CD4-positive, alpha-beta memory T cell (primary cell): ENCODE measurements at regions not wholly inside any gene's neighbourhood (a gene's known extent, or its start where the extent isn't known, plus 50 kb on each side); places are given as distances from the start of the nearest gene placed in this dataset.

Source experiments
- CTCF ChIA-PET: fragments of 350-600 bp; sonication (Branson Sonifier 250); formaldehyde crosslinking; loops from one replicate; lab custom pipeline; 2021; ENCODE audit warnings: inconsistent platforms; ENCODE audit not compliant: partially characterized antibody; lab: Charles Lee
- POLR2A ChIA-PET: fragments of 350-600 bp; sonication (Branson Sonifier 250); formaldehyde crosslinking; loops from one replicate; lab custom pipeline; 2021; ENCODE audit not compliant: partially characterized antibody; lab: Charles Lee
- DNase-seq, 5 donors: peaks; one replicate each; pipeline versions ENCODE4 v3.0.0 to v3.0.0-alpha.2; 2020 to 2022; ENCODE audit warnings: mixed read lengths in 1 of 5
- H3K27ac ChIP-seq: one replicate; pipeline ENCODE4 v1.7.0; 2013; ENCODE audit warnings: low read depth, low read length
- H3K27me3 ChIP-seq: 2 replicates; pipeline ENCODE4 v1.7.0; 2013; ENCODE audit warnings: mild to moderate bottlenecking, low read length, moderate library complexity; ENCODE audit not compliant: insufficient read depth
- H3K36me3 ChIP-seq: 2 replicates; pipeline ENCODE4 v1.7.0; 2013; ENCODE audit warnings: mild to moderate bottlenecking, low read length, moderate library complexity; ENCODE audit not compliant: insufficient read depth
- H3K4me1 ChIP-seq: 2 replicates; pipeline ENCODE4 v1.7.0; 2013; ENCODE audit warnings: mild to moderate bottlenecking, low read length, moderate library complexity; ENCODE audit not compliant: insufficient read depth
- H3K4me3 ChIP-seq, 2 donors: one replicate each; pipeline ENCODE4 v1.7.0; 2013; ENCODE audit warnings: low read length in 2 of 2, mild to moderate bottlenecking in 1 of 2
- H3K9me3 ChIP-seq, 2 donors: one replicate each; pipeline ENCODE4 v1.7.0; 2013; ENCODE audit warnings: low read length in 2 of 2, control low read depth in 1 of 2; ENCODE audit not compliant: control insufficient read depth in 1 of 2
- H3K27ac Mint-ChIP-seq, 7 donors: one replicate each; pipeline ENCODE4 v1.8.0; 2020 to 2021; ENCODE audit warnings: mixed read lengths in 7 of 7, mild to moderate bottlenecking in 6 of 7, inconsistent platforms in 3 of 7, moderate library complexity in 3 of 7
- H3K27me3 Mint-ChIP-seq, 2 donors: one replicate each; pipeline ENCODE4 v1.8.0; 2020 to 2021; ENCODE audit warnings: mixed read lengths in 2 of 2
- H3K36me3 Mint-ChIP-seq, 2 donors: one replicate each; pipeline ENCODE4 v1.8.0; 2020 to 2021; ENCODE audit warnings: mixed read lengths in 2 of 2, inconsistent platforms in 1 of 2, mild to moderate bottlenecking in 1 of 2
- H3K4me1 Mint-ChIP-seq, 4 donors: one replicate each; pipeline ENCODE4 v1.8.0; 2020 to 2021; ENCODE audit warnings: mixed read lengths in 4 of 4, mild to moderate bottlenecking in 1 of 4
- H3K4me3 Mint-ChIP-seq, 8 donors: one replicate each; pipeline ENCODE4 v1.8.0; 2020 to 2021; ENCODE audit warnings: mixed read lengths in 8 of 8, mild to moderate bottlenecking in 7 of 8, moderate library complexity in 6 of 8, inconsistent platforms in 3 of 8
- H3K9me3 Mint-ChIP-seq, 8 donors: one replicate each; pipeline ENCODE4 v1.8.0; 2020 to 2021; ENCODE audit warnings: mixed read lengths in 8 of 8, mild to moderate bottlenecking in 5 of 8, inconsistent platforms in 3 of 8, moderate library complexity in 1 of 8
- intact Hi-C: fragments of 100-400 bp; cut with micrococcal nuclease; formaldehyde crosslinking; loops from one replicate; pipeline ENCODE4 v1.15.1; 2023

GRCh38 chr15:36399276-36399675 lies 180.2 kb upstream of the CDIN1 start:
- H3K4me1 ChIP-seq: no peaks in the 10 kb centered on the region
- ChIA-PET CTCF (no interaction called here), POLR2A (no interaction called here)
- H3K27ac ChIP-seq: no peak overlapping the region
- Mint-ChIP-seq H3K27me3 (no peaks in the 10 kb centered on the region), H3K27ac (no peak overlapping the region), H3K36me3 (no peaks in the 10 kb centered on the region), H3K4me3 (no peak overlapping the region), H3K9me3 (peaks cover 0 to 3% (median 0%) of the 10 kb centered on the region in 8 donors), H3K4me1 (no peaks in the 10 kb centered on the region)
- intact Hi-C loops: no loop called here
- no peaks in the 10 kb centered on the region for H3K27me3 ChIP-seq
- H3K36me3 ChIP-seq: no peaks in the 10 kb centered on the region
- H3K9me3 ChIP-seq: no peaks in the 10 kb centered on the region
- no peak overlapping the region for H3K4me3 ChIP-seq
- no peak for DNase-seq

- Mint-ChIP-seq H3K27me3 (no peaks in the 10 kb centered on the region), H3K9me3 (no peaks in the 10 kb centered on the region), H3K27ac (no peak overlapping the region), H3K4me3 (no peak overlapping the region), H3K36me3 (no peaks in the 10 kb centered on the region), H3K4me1 (no peaks in the 10 kb centered on the region)
- no peak for DNase-seq
- no peak overlapping the region for H3K27ac ChIP-seq
- ChIA-PET POLR2A (no interaction called here), CTCF (no interaction called here)
- intact Hi-C loops: no loop called here
- no peaks in the 10 kb centered on the region for H3K27me3 ChIP-seq
- no peaks in the 10 kb centered on the region for H3K4me1 ChIP-seq
- H3K36me3 ChIP-seq: no peaks in the 10 kb centered on the region
- no peaks in the 10 kb centered on the region for H3K9me3 ChIP-seq
- no peak overlapping the region for H3K4me3 ChIP-seq
Measured at GRCh38 chr15:36400936-36401585, 178.4 kb upstream of the CDIN1 start.

GRCh38 chr15:36401586-36401966 lies 177.8 kb upstream of the CDIN1 start:
- Mint-ChIP-seq H3K27me3 (no peaks in the 10 kb centered on the region), H3K4me1 (no peaks in the 10 kb centered on the region), H3K27ac (no peak overlapping the region), H3K36me3 (no peaks in the 10 kb centered on the region), H3K4me3 (no peak overlapping the region), H3K9me3 (no peaks in the 10 kb centered on the region)
- no peak for DNase-seq
- Histone ChIP-seq H3K36me3 (no peaks in the 10 kb centered on the region), H3K27me3 (no peaks in the 10 kb centered on the region), H3K4me1 (no peaks in the 10 kb centered on the region), H3K27ac (no peak overlapping the region), H3K9me3 (no peaks in the 10 kb centered on the region), H3K4me3 (no peak overlapping the region)
- ChIA-PET POLR2A (no interaction called here), CTCF (no interaction called here)
- intact Hi-C loops: no loop called here

GRCh38 chr15:36403351-36403750 lies 176.1 kb upstream of the CDIN1 start:
- Mint-ChIP-seq H3K4me3 (no peak overlapping the region), H3K27ac (no peak overlapping the region), H3K36me3 (no peaks in the 10 kb centered on the region), H3K4me1 (no peaks in the 10 kb centered on the region), H3K9me3 (no peaks in the 10 kb centered on the region), H3K27me3 (no peaks in the 10 kb centered on the region)
- intact Hi-C loops: no loop called here
- Histone ChIP-seq H3K27me3 (no peaks in the 10 kb centered on the region), H3K4me3 (no peak overlapping the region), H3K27ac (no peak overlapping the region), H3K4me1 (no peaks in the 10 kb centered on the region), H3K9me3 (no peaks in the 10 kb centered on the region), H3K36me3 (no peaks in the 10 kb centered on the region)
- POLR2A ChIA-PET: no interaction called here
- DNase-seq: no peak
- CTCF ChIA-PET: no interaction called here

GRCh38 chr15:36406366-36406765 lies 173.1 kb upstream of the CDIN1 start:
- no peak for DNase-seq
- H3K27me3 Mint-ChIP-seq: no peaks in the 10 kb centered on the region
- POLR2A ChIA-PET: no interaction called here
- CTCF ChIA-PET: no interaction called here
- Histone ChIP-seq H3K27ac (no peak overlapping the region), H3K27me3 (no peaks in the 10 kb centered on the region), H3K4me1 (no peaks in the 10 kb centered on the region), H3K9me3 (no peaks in the 10 kb centered on the region), H3K36me3 (no peaks in the 10 kb centered on the region), H3K4me3 (no peak overlapping the region)
- no peaks in the 10 kb centered on the region for H3K4me1 Mint-ChIP-seq
- no peak overlapping the region for H3K27ac Mint-ChIP-seq
- intact Hi-C loops: no loop called here
- no peaks in the 10 kb centered on the region for H3K9me3 Mint-ChIP-seq
- no peaks in the 10 kb centered on the region for H3K36me3 Mint-ChIP-seq
- no peak overlapping the region for H3K4me3 Mint-ChIP-seq

GRCh38 chr15:36406911-36407310 lies 172.5 kb upstream of the CDIN1 start:
- Histone ChIP-seq H3K4me1 (no peaks in the 10 kb centered on the region), H3K27ac (no peak overlapping the region), H3K27me3 (no peaks in the 10 kb centered on the region), H3K9me3 (no peaks in the 10 kb centered on the region), H3K36me3 (no peaks in the 10 kb centered on the region), H3K4me3 (no peak overlapping the region)
- ChIA-PET CTCF (interaction anchor here (1.1 kb wide), 1 partner anchor 9 kb away, joined by 3 read pairs; no protein-coding TSS in a partner anchor), POLR2A (no interaction called here)
- no peaks in the 10 kb centered on the region for H3K9me3 Mint-ChIP-seq
- no peaks in the 10 kb centered on the region for H3K4me1 Mint-ChIP-seq
- no peak overlapping the region for H3K4me3 Mint-ChIP-seq
- no peaks in the 10 kb centered on the region for H3K27me3 Mint-ChIP-seq
- H3K27ac Mint-ChIP-seq: no peak overlapping the region
- intact Hi-C loops: no loop called here
- no peaks in the 10 kb centered on the region for H3K36me3 Mint-ChIP-seq
- DNase-seq: no peak

GRCh38 chr15:36407647-36408046 lies 171.8 kb upstream of the CDIN1 start:
- no peaks in the 10 kb centered on the region for H3K27me3 Mint-ChIP-seq
- H3K4me1 Mint-ChIP-seq: no peaks in the 10 kb centered on the region
- Histone ChIP-seq H3K4me1 (no peaks in the 10 kb centered on the region), H3K27me3 (no peaks in the 10 kb centered on the region), H3K27ac (no peak overlapping the region), H3K9me3 (no peaks in the 10 kb centered on the region), H3K4me3 (no peak overlapping the region), H3K36me3 (no peaks in the 10 kb centered on the region)
- H3K9me3 Mint-ChIP-seq: no peaks in the 10 kb centered on the region
- POLR2A ChIA-PET: no interaction called here
- H3K4me3 Mint-ChIP-seq: no peak overlapping the region
- no peaks in the 10 kb centered on the region for H3K36me3 Mint-ChIP-seq
- CTCF ChIA-PET: interaction anchor here (1.1 kb wide), 1 partner anchor 8 kb away, joined by 3 read pairs; no protein-coding TSS in a partner anchor
- DNase-seq: no peak
- intact Hi-C loops: no loop called here
- H3K27ac Mint-ChIP-seq: no peak overlapping the region

GRCh38 chr15:36409819-36410218 lies 169.6 kb upstream of the CDIN1 start:
- Histone ChIP-seq H3K27ac (no peak overlapping the region), H3K4me3 (no peak overlapping the region), H3K4me1 (no peaks in the 10 kb centered on the region), H3K27me3 (no peaks in the 10 kb centered on the region), H3K36me3 (no peaks in the 10 kb centered on the region), H3K9me3 (no peaks in the 10 kb centered on the region)
- Mint-ChIP-seq H3K4me3 (no peak overlapping the region), H3K9me3 (no peaks in the 10 kb centered on the region), H3K27ac (no peak overlapping the region), H3K36me3 (no peaks in the 10 kb centered on the region), H3K4me1 (no peaks in the 10 kb centered on the region), H3K27me3 (no peaks in the 10 kb centered on the region)
- intact Hi-C loops: no loop called here
- POLR2A ChIA-PET: no interaction called here
- CTCF ChIA-PET: no interaction called here
- no peak for DNase-seq
